GM12892 (cell line): ENCODE measurements at regions not wholly inside any gene's neighbourhood (a gene's known extent, or its start where the extent isn't known, plus 50 kb on each side); places are given as distances from the start of the nearest gene placed in this dataset.

Experiments used
- POLR2A ChIP-seq: IDR thresholded peaks from 2 replicates; pipeline ENCODE4 v1.6.1; 2011; ENCODE audit warnings: low read depth, low read length, control low read depth
- POLR2AphosphoS5 ChIP-seq: IDR thresholded peaks from 2 replicates; pipeline ENCODE4 v1.6.1; 2011; ENCODE audit warnings: low read depth, low read length, control low read depth
- TAF1 ChIP-seq: IDR thresholded peaks from 2 replicates; pipeline ENCODE4 v1.6.1; 2011; ENCODE audit warnings: low read depth, mild to moderate bottlenecking, control low read depth, low read length, borderline replicate concordance

- TF ChIP-seq POLR2AphosphoS5 (no peak), POLR2A (no peak), TAF1 (no peak)
These were observed 2003.4 kb downstream of the MAT2B start for GRCh38 chr5:165508861-165509260.
